Calu3 (cell line): ENCODE measurements at regions not wholly inside any gene's neighbourhood (a gene's known extent, or its start where the extent isn't known, plus 50 kb on each side); places are given as distances from the start of the nearest gene placed in this dataset.

ENCODE experiments used
- BruUV-seq: library from RNA; stranded (reverse); fragments of 400-500 nt; replicated peaks from 2 replicates; lab custom pipeline; 2021; lab: Mats Ljungman, UMichigan
- CTCF ChIA-PET: fragments of 300-600 bp; sonication (Branson Sonifier 250); formaldehyde crosslinking; loops from one replicate; lab custom pipeline; 2022; ENCODE audit warnings: antibody characterized with exemption; lab: Charles Lee
- DNase-seq: peaks from one replicate; pipeline ENCODE4 v3.0.0; 2022
- H3K27ac Mint-ChIP-seq: one replicate; pipeline ENCODE4 v1.8.0; 2022; ENCODE audit warnings: mixed read lengths; ENCODE audit not compliant: unreplicated experiment
- H3K27me3 Mint-ChIP-seq: one replicate; pipeline ENCODE4 v1.8.0; 2022; ENCODE audit warnings: mixed read lengths; ENCODE audit not compliant: unreplicated experiment
- H3K36me3 Mint-ChIP-seq: one replicate; pipeline ENCODE4 v1.8.0; 2022; ENCODE audit warnings: mild to moderate bottlenecking, moderate library complexity, mixed read lengths; ENCODE audit not compliant: insufficient read depth, unreplicated experiment
- H3K4me1 Mint-ChIP-seq: one replicate; pipeline ENCODE4 v1.8.0; 2022; ENCODE audit warnings: mild to moderate bottlenecking, low read depth, mixed read lengths; ENCODE audit not compliant: unreplicated experiment
- H3K4me3 Mint-ChIP-seq: one replicate; pipeline ENCODE4 v1.8.0; 2022; ENCODE audit warnings: mild to moderate bottlenecking, low read depth, moderate library complexity, mixed read lengths; ENCODE audit not compliant: unreplicated experiment
- H3K9me3 Mint-ChIP-seq: one replicate; pipeline ENCODE4 v1.8.0; 2022; ENCODE audit warnings: low read depth, mixed read lengths; ENCODE audit not compliant: unreplicated experiment
- intact Hi-C: fragments of 100-400 bp; cut with micrococcal nuclease; formaldehyde crosslinking; loops from one replicate; pipeline ENCODE4 v1.10.0; 2022; ENCODE audit not compliant: unreplicated experiment
- TF ChIP-seq, protein P1 (sequence below): fragments of 200-600 bp; IDR thresholded peaks from one replicate; pipeline ENCODE4 v1.8.0; 2022; ENCODE audit warnings: antibody characterized with exemption; ENCODE audit not compliant: unreplicated experiment

DNA sequence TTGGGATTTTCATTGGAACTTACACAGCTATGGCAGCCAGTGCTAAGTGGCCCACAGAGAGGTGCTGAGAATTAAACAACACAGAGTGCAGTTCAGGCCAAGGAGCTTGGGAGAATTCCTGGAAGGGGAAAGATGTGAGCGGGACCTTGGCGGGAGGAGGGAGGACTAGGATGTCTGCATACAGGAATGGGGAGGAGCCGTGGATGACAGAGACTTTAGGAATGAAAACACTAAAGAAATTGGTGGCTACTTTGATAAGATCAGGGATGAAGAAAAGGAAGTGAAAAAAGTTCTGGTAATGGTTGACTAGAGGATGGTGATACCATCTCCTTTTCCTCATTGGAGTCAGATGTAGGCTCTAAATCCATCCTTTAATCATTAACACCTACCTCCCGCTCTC is 234.2 kb upstream of the FZD8 start:
- Mint-ChIP-seq H3K27me3 (no peaks in the 10 kb centered on the region), H3K27ac (no peak overlapping the region), H3K4me1 (peaks cover 8% of the 10 kb centered on the region), H3K9me3 (peaks cover 3% of the 10 kb centered on the region), H3K36me3 (no peaks in the 10 kb centered on the region), H3K4me3 (no peak overlapping the region)
- no peak for DNase-seq
- intact Hi-C loops: no loop called here
- BruUV-seq: no TSS peak
- TF ChIP-seq, protein P1, sequence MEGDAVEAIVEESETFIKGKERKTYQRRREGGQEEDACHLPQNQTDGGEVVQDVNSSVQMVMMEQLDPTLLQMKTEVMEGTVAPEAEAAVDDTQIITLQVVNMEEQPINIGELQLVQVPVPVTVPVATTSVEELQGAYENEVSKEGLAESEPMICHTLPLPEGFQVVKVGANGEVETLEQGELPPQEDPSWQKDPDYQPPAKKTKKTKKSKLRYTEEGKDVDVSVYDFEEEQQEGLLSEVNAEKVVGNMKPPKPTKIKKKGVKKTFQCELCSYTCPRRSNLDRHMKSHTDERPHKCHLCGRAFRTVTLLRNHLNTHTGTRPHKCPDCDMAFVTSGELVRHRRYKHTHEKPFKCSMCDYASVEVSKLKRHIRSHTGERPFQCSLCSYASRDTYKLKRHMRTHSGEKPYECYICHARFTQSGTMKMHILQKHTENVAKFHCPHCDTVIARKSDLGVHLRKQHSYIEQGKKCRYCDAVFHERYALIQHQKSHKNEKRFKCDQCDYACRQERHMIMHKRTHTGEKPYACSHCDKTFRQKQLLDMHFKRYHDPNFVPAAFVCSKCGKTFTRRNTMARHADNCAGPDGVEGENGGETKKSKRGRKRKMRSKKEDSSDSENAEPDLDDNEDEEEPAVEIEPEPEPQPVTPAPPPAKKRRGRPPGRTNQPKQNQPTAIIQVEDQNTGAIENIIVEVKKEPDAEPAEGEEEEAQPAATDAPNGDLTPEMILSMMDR: no peak
- CTCF ChIA-PET: no interaction called here

DNA sequence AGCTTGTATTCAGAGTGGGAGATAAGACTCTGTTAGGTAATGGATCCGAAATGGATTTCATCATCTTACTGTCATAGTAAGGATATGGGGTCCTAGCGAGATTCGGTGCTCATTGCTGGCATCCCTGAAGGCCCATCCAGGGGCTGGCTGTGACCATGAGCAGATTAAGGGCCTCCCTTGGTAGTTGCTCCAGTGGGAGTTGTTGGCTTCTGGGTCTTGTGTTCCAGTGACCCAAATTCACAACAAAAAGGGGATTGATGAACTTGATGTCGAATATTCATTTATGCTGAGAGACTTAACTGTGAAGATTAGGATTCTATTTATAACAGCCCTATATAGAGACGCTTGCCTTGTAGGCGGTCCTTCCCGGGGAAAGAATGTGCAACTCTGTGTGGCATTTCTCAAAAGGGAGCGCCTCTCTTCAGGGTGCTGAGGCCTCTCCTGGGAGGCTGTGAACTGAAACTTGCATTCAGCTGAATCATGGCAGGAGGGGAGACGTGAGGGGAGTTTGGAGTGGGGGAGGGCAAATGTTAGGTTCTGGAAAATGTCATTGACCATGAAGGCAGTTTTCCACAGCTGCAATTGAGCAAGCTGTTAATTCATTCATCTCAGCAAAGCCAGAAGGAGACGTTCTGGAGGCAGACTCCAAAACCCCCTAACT is 233.1 kb upstream of the FZD8 start:
- BruUV-seq: no TSS peak
- intact Hi-C loops: no loop called here
- Mint-ChIP-seq H3K4me1 (peaks cover 8% of the 10 kb centered on the region), H3K36me3 (no peaks in the 10 kb centered on the region), H3K9me3 (peaks cover 3% of the 10 kb centered on the region), H3K4me3 (no peak overlapping the region), H3K27me3 (no peaks in the 10 kb centered on the region), H3K27ac (no peak overlapping the region)
- TF ChIP-seq, protein P1: no peak
- no peak for DNase-seq
- CTCF ChIA-PET: interaction anchor here (0.7 kb wide), 1 partner anchor 175 kb away, joined by 3 read pairs; no protein-coding TSS in a partner anchor

DNA sequence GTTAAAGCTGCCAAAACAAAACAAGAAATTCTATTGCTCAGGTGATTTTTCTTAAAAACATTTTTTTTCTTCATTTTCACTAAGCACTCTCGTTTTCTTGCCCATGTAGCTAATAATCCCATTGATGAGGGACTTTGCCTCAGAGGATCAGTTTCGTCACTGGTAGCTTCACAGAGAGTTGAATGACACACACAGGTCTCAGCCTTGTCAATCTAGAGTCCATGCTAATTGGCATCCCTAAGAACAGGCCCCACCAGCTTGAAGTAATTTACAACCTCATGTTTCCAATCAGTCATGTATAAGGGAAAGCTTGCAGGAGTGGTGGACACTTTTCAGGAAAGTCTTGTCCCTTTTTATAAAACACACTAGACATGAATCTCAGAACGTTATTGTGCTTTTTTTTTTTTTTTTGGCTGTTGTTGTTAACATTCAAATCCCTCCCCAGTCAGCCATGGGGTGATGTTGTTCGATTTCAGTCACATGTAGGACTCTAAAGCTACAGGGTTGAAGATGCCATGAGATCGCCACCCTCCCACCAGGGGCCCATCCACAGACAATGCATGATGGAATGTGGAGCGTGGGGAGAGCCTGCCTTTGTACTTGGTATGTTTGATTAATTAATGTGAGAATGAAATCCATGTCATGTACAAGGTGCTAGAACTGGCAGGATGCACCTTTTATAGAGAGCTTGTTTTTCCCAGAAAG is 232.4 kb upstream of the FZD8 start:
- TF ChIP-seq, protein P1: no peak
- Mint-ChIP-seq H3K4me1 (peaks cover 8% of the 10 kb centered on the region), H3K4me3 (no peak overlapping the region), H3K27me3 (no peaks in the 10 kb centered on the region), H3K9me3 (peaks cover 3% of the 10 kb centered on the region), H3K36me3 (no peaks in the 10 kb centered on the region), H3K27ac (no peak overlapping the region)
- BruUV-seq: no TSS peak
- DNase-seq: no peak
- intact Hi-C loops: no loop called here
- CTCF ChIA-PET: interaction anchor here (0.7 kb wide), 1 partner anchor 1057 kb away, joined by 5 read pairs; no protein-coding TSS in a partner anchor

DNA sequence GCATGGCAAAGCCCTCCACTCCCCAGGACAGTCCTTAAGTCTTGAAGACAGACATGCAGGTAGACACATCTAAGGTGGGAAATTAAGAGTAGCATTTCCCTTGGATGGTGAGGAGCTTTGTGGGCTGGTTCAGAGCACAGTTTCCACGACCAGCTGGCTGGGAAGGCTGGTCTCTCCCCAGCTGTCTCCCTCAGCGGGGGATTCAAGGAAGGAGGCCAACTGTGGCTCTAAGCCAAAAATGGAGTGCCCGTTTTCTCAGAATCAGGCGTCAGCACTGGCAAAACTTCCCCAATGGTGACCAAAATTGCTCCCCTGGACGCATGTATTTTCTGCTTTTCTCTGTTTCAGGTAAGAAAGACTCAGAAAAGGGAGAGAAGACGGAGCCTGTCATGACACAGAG is 230.6 kb upstream of the FZD8 start:
- CTCF ChIA-PET: no interaction called here
- TF ChIP-seq, protein P1: no peak
- H3K27me3 Mint-ChIP-seq: no peaks in the 10 kb centered on the region
- H3K4me3 Mint-ChIP-seq: no peak overlapping the region
- peaks cover 3% of the 10 kb centered on the region for H3K9me3 Mint-ChIP-seq
- no TSS peak for BruUV-seq
- DNase-seq: no peak
- H3K36me3 Mint-ChIP-seq: no peaks in the 10 kb centered on the region
- no peak overlapping the region for H3K27ac Mint-ChIP-seq
- intact Hi-C loops: no loop called here
- peaks cover 8% of the 10 kb centered on the region for H3K4me1 Mint-ChIP-seq
